Tibial nerve (tissue), 4 donors: ENCODE measurements at regions not wholly inside any gene's neighbourhood (a gene's known extent, or its start where the extent isn't known, plus 50 kb on each side); places are given as distances from the start of the nearest gene placed in this dataset.

Experiments used
- CTCF ChIP-seq, 5 experiments: fragments of 200-600 bp in 3 of 5; fragments of 450-650 bp in 2 of 5; sonication (generic) in 3 of 5; IDR thresholded peaks; one replicate each; pipeline ENCODE4 v1.5.1; 2016 to 2019; ENCODE audit warnings: antibody characterized with exemption in 5 of 5, mild to moderate bottlenecking in 3 of 5, moderate library complexity in 2 of 5
- EP300 ChIP-seq, 2 donors: sonication (generic); formaldehyde crosslinking; IDR thresholded peaks; one replicate each; pipeline ENCODE4 v1.6.1; 2017; ENCODE audit warnings: antibody characterized with exemption in 2 of 2, mild to moderate bottlenecking in 1 of 2

- TF ChIP-seq EP300 (IDR thresholded peaks at IDR 0.05) (no peak), CTCF (IDR thresholded peaks at IDR 0.05) (no peak)
Observed at GRCh38 chr12:58521796-58522195, 398.5 kb downstream of the LRIG3 start.
